HUDEP-2 (cell line): ENCODE measurements at regions not wholly inside any gene's neighbourhood (a gene's known extent, or its start where the extent isn't known, plus 50 kb on each side); places are given as distances from the start of the nearest gene placed in this dataset.

Source experiments
- DNase-seq, 76 experiments: peaks; one replicate each; lab custom pipeline; 2025; ENCODE audit not compliant: unreplicated experiment in 76 of 76; lab: John Stamatoyannopoulos, UW

GRCh38 chr13:111965466-111966214 is 101.3 kb upstream of the SOX1 start:
- no peak for DNase-seq

DNA sequence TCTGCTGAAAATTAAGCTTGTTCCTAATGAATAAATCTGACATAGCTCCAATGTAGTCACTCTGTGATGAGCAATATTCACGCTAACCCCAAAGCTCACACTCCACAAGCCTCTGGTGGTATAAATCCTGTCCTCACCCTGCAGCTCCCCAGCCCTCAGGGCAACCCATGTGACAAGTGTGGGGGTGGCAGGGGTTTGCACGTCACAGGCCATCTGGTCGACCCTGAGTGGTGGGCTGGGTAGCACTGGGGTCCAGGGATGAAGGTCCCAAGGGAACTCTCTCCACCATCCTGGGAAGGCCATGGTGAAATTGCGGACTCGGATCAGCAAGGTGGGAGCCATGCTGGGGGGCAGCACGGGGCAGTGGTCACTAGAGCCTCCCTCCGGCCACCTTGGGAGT is 100.0 kb upstream of the SOX1 start:
- no peak for DNase-seq

DNA sequence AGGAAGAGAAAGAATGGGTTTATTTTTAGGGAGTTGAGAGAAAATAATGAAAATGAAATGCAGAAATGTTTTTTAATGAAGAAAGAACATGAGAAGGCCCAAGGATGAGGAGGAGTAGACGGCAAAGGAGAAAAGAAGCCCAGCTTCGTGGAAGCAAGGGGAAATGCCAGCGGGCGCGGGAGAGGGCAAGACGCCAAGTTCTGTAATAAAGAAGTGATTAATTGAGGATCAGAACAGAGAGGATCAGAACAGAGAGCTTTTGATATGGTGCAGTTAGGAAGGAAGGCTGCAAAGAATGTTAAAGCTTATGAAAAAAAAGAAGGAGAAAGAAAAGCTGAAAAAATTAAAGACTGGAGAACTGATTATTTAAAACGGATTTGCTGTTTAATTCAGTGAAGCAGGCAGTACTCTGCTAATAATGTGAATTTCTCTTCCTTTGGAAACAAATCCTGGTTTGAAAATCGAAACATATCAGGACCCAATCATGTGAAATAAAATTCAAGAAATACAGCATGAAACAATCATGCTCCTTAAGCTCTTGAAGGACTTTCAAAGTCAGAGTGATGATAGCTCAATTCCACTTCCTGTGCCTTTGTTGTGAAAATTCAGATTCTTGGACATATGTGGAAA is 99.3 kb upstream of the SOX1 start:
- no peak for DNase-seq

- no peak for DNase-seq
Measured at GRCh38 chr13:111968336-111969010, 98.5 kb upstream of the SOX1 start.

- no peak for DNase-seq
Measured at GRCh38 chr13:111969551-111970135, 97.3 kb upstream of the SOX1 start.

- no peak for DNase-seq
Measured at GRCh38 chr13:111970494-111971141, 96.3 kb upstream of the SOX1 start.

GRCh38 chr13:111971891-111972780 is 94.8 kb upstream of the SOX1 start:
- no peak for DNase-seq

DNA sequence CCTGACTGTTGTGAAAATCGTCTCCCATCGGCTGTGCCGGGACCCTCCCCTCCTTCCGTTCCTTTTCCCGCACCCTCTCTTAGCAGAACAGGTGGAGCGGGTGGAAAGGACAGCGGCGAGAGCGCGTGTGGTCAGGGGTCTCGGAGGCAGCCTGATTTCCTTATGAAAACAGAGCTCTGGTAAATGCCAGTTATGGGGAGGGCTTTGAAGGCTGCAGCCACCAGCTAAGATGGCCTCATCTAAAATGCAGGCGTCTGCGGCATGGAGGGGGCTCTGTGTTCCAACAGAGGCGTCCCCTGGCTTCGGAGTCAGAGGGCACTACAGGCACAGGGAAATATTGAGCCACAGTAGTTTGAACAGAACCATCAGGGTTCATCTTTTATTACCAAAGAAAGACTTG is 93.8 kb upstream of the SOX1 start:
- no peak for DNase-seq

DNA sequence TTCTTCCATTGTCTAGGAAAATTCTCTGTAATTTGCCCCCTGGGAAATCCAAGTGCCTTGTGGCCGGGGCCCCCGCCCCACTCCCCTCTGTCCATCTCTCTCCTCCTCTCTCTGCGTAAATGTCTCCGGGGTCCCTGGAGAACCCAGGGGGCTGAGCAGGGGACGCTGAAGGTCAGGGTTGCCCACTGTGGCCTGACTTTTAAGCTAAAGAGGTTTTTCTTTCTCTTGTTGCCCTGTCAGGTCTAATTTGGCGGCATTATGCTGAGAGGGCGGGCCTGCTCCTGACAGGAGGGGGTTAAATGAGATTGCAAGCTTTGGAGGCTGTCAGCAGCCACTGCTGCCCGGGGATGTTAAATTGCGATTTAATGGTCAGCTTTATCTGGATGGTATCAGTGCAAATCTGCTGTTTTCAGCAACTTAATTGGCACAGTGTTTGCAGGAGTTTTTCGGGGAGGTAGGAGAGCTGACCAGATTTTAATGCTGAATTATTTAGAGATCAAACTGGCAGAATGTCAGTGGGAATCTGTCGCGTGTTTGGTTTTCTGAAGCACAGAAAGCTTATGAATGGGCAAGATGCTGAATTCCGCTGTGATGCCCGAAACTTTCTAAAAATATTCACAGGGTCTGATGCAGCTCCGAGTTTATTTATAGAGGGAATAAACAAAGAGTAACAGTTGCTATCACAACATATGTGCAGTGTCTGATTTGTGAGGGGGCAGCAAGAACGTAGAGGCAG is 93.2 kb upstream of the SOX1 start:
- no peak for DNase-seq

DNA sequence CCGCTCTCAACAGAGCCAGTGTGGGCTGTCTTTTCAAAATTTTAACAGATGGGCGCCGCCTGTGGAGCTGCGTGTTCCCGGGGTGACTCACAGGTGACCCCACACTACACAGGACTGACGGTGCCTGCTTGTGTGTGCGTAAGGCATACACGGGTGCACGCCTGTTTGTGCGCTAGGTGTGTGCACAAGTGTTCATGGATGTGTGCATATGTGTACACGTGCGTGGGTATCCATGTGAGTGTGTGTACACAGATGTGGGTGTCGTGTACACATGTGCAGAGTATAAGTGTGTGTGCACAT is 92.7 kb upstream of the SOX1 start:
- DNase-seq: no peak

- no peak for DNase-seq
Measured at GRCh38 chr13:111975539-111976473, 91.1 kb upstream of the SOX1 start.

DNA sequence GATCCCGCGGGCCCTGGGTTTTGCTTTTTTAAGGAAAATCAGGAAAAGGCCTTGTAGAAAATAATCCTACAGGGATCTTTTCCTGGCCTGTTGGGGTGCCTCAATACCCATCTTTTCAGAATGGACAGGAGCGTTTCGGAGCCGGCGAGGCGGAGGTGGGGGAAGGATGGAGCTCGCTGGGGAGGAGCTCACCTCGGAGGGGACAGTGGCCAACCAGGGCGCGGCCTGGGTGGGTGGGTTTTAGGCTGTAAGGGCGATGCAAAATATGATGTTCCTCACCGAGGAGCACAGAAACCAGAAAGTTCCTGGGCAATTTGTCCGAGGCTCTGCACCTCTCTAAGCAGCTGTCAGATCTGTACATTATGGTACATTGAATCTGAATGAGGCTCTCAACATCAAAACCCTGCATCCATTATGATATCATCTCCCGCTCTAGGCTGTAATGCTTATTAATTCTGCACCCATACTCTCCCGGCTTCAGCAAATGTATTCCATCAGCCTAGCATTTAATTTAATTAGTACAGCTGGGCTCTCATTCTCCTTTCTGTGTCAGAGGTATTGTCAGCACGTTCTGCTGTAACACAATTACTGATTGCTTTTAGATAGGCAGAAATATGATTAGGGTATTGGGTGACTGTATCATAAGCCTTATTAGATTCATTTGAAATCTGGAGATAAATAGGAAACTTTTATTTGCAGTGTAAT is 90.3 kb upstream of the SOX1 start:
- DNase-seq: no peak

DNA sequence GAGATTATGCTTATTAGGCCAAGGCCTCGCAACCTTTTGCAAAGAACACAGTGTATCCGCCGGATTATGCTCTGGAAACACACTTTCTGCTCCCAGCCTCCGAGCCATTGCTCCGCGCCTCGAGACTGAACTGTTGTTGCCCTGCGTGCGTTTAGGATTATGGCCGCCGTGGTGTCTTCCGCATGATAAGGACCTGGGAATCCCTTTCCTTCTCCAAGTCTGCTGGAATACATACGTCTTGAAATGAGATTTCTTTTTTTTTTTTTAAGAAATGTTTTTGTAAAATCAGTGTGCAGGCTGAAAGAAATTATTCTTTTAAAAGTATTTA is 89.8 kb upstream of the SOX1 start:
- no peak for DNase-seq

DNA sequence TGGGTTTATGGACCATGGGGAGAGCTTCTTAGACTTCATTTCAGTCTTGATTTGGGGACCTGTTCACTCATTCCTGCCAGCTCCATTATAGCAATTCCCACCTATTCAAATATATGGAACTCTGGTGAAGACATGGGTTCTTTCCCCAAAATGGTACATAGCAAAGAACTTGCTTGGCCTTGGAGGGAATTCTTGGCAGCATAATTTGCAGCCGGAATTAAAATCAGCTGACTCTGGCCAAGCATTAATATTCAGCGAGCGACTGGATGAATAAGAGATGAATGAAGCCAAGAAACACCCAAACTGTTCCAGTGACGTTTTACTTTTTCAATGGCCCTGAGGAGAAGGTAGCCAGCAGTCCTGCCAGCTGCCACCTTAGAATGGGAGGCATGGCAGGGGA is 88.4 kb upstream of the SOX1 start:
- no peak for DNase-seq

- no peak for DNase-seq
Measured at GRCh38 chr13:111980146-111980929, 86.6 kb upstream of the SOX1 start.

DNA sequence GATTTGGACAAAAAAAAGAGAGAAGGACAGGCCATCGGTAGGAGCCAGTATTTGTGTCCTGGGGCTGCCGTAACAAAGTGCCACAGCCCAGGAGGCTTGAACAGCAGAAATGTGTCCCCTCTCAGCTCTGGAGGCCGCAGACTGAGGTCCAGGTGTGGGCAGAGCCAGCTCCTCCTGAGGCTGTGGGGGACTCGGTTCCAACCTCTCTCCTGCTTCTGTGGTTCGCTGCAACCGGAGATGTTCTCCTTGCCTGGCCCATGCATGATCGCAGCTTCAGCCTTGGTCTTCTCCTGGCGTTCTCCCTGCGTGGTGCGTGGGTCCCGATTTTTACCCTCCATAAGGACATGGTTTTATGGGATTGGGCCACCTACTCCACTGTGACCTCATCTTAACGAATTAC is 85.9 kb upstream of the SOX1 start:
- no peak for DNase-seq

DNA sequence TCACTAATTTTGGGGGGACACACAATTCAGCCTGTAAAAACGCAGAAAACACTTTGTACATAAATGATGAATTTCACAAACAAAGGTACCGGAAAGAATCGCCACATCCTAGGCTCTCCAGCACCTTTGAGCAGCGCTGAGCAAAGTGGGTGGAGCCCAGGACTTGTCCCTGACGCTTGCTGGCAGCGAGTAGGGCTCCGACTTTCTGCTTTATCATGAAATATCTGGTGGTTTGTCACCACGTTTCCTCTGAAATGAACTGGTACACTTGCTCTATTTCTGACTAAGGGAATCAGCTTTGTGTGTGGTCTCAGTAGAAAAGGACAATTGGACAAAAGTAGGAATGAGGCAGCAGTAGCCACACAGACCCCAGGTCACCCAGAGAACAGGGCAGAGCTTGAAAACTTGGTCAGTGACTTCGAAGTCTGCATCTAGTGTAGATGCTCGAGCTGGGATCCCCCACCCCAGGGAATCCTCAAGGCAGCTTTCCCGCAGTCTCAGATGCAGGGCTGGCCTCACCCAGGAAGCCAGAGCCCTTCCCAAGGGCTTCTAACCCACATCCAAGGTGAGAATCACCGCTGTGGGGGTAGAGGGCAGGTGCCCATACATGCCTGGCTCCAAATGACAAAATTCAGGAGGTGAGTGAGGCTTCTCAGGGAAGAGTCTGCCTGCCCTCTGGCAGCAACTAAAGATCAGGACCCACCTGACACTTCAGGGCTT is 85.3 kb upstream of the SOX1 start:
- no peak for DNase-seq
